Hindlimb muscle (tissue), 1 donor: ENCODE measurements at regions not wholly inside any gene's neighbourhood (a gene's known extent, or its start where the extent isn't known, plus 50 kb on each side); places are given as distances from the start of the nearest gene placed in this dataset.

Experiments used
- DNase-seq: peaks from one replicate; pipeline ENCODE4 v3.0.0-alpha.2; 2013

GRCh38 chr20:37455659-37456058, 65.4 kb upstream of the NNAT start:
- DNase-seq: no peak

- DNase-seq: no peak
Observed at GRCh38 chr20:37456948-37457347, 64.1 kb upstream of the NNAT start.

GRCh38 chr20:37457921-37458320, 63.1 kb upstream of the NNAT start:
- DNase-seq: peak; percentile 42

- no peak for DNase-seq
Observed at GRCh38 chr20:37458761-37459160, 62.3 kb upstream of the NNAT start.

- DNase-seq: no peak
Observed at GRCh38 chr20:37461405-37461804, 59.6 kb upstream of the NNAT start.

GRCh38 chr20:37463726-37464494, 57.1 kb upstream of the NNAT start:
- DNase-seq: peak; percentile 79

- peak; percentile 12 for DNase-seq
Observed at GRCh38 chr20:37464611-37465010, 56.4 kb upstream of the NNAT start.
